ENCODE measurements at regions not wholly inside any gene's neighbourhood (a gene's known extent, or its start where the extent isn't known, plus 50 kb on each side); places are given as distances from the start of the nearest gene placed in this dataset.

GRCh38 chr12:115667116-115667515 lies 610.4 kb downstream of the MED13L start:
- H3K36me3 ChIP-seq, result no peaks in the 10 kb centered on the region
- TF ChIP-seq POLR2A (IDR thresholded peaks at IDR 0.05), result no peak
- H3K9me3 ChIP-seq, result no peaks in the 10 kb centered on the region
- DNase-seq (ENCODE audit: low spot score in 2 of 2), result no peak
- H3K27me3 ChIP-seq, result no peaks in the 10 kb centered on the region
- intact Hi-C loops (cut with DNase I; ENCODE audit: low total_unique reads), result no loop called here
- H3K4me1 ChIP-seq, result no peaks in the 10 kb centered on the region
- no peak overlapping the region for H3K27ac ChIP-seq
- H3K4me3 ChIP-seq, result no peak overlapping the region

GRCh38 chr12:115666168-115666567 lies 611.3 kb downstream of the MED13L start:
- Histone ChIP-seq H3K27ac (no peak overlapping the region), H3K9me3 (no peaks in the 10 kb centered on the region), H3K4me1 (no peaks in the 10 kb centered on the region), H3K36me3 (no peaks in the 10 kb centered on the region), H3K4me3 (no peak overlapping the region), H3K27me3 (no peaks in the 10 kb centered on the region)
- no peak for DNase-seq (ENCODE audit: low spot score in 2 of 2)
- intact Hi-C loops (cut with DNase I; ENCODE audit: low total_unique reads), result no loop called here
- TF ChIP-seq POLR2A (IDR thresholded peaks at IDR 0.05) (no peak), POLR2AphosphoS5 (IDR thresholded peaks at IDR 0.05) (no peak)

DNA sequence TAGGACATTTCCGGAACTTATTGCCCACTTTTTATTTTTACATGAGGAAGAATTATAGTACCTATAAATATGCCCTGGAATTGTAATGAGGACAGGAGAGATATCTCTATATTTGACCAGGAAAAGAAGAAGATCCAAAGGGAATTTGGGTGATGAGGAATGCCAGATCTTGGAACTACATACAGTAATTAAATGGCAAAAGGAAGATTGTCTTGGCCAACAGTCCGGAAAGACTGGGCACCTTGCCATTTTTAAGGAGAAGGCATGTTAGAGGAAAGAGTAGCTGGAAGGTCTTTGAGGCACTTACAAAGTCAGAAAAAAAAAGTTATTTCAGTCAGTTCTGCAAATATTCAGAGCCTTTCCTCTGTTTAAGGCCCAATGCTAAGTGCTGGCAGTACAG lies 616.4 kb downstream of the MED13L start:
- Histone ChIP-seq H3K4me3 (no peak overlapping the region), H3K36me3 (no peaks in the 10 kb centered on the region), H3K27me3 (no peaks in the 10 kb centered on the region), H3K4me1 (no peaks in the 10 kb centered on the region), H3K27ac (no peak overlapping the region), H3K9me3 (no peaks in the 10 kb centered on the region)
- peak in 1 of 2 donors; percentile 38 for DNase-seq (ENCODE audit: low spot score in 2 of 2)
- intact Hi-C loops (cut with DNase I; ENCODE audit: low total_unique reads), result no loop called here
- TF ChIP-seq POLR2A (IDR thresholded peaks at IDR 0.05) (no peak), POLR2AphosphoS5 (IDR thresholded peaks at IDR 0.05) (no peak)
- TF ChIP-seq, protein P1, sequence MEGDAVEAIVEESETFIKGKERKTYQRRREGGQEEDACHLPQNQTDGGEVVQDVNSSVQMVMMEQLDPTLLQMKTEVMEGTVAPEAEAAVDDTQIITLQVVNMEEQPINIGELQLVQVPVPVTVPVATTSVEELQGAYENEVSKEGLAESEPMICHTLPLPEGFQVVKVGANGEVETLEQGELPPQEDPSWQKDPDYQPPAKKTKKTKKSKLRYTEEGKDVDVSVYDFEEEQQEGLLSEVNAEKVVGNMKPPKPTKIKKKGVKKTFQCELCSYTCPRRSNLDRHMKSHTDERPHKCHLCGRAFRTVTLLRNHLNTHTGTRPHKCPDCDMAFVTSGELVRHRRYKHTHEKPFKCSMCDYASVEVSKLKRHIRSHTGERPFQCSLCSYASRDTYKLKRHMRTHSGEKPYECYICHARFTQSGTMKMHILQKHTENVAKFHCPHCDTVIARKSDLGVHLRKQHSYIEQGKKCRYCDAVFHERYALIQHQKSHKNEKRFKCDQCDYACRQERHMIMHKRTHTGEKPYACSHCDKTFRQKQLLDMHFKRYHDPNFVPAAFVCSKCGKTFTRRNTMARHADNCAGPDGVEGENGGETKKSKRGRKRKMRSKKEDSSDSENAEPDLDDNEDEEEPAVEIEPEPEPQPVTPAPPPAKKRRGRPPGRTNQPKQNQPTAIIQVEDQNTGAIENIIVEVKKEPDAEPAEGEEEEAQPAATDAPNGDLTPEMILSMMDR (IDR thresholded peaks at IDR 0.05), result no peak

GRCh38 chr12:115660211-115660805 lies 617.2 kb downstream of the MED13L start:
- H3K36me3 ChIP-seq, result no peaks in the 10 kb centered on the region
- no peaks in the 10 kb centered on the region for H3K27me3 ChIP-seq
- DNase-seq (ENCODE audit: low spot score in 2 of 2), result no peak
- intact Hi-C loops (cut with DNase I; ENCODE audit: low total_unique reads), result no loop called here
- peak overlapping the region in 1 of 2 donors; percentile 12 for H3K27ac ChIP-seq
- TF ChIP-seq, protein P1 (IDR thresholded peaks at IDR 0.05), result no peak
- TF ChIP-seq POLR2A (IDR thresholded peaks at IDR 0.05) (no peak), POLR2AphosphoS5 (IDR thresholded peaks at IDR 0.05) (no peak)
- H3K4me1 ChIP-seq, result no peaks in the 10 kb centered on the region
- no peaks in the 10 kb centered on the region for H3K9me3 ChIP-seq
- no peak overlapping the region for H3K4me3 ChIP-seq

GRCh38 chr12:115659422-115659821 lies 618.1 kb downstream of the MED13L start:
- Histone ChIP-seq H3K27me3 (no peaks in the 10 kb centered on the region), H3K9me3 (no peaks in the 10 kb centered on the region), H3K36me3 (no peaks in the 10 kb centered on the region), H3K4me1 (no peaks in the 10 kb centered on the region), H3K4me3 (no peak overlapping the region), H3K27ac (no peak overlapping the region)
- intact Hi-C loops (cut with DNase I; ENCODE audit: low total_unique reads), result no loop called here
- DNase-seq (ENCODE audit: low spot score in 2 of 2), result no peak
- TF ChIP-seq POLR2A (IDR thresholded peaks at IDR 0.05), result no peak
- TF ChIP-seq POLR2AphosphoS5 (IDR thresholded peaks at IDR 0.05), result no peak

GRCh38 chr12:115657081-115658013 lies 620.1 kb downstream of the MED13L start:
- no peaks in the 10 kb centered on the region for H3K9me3 ChIP-seq
- intact Hi-C loops (cut with DNase I; ENCODE audit: low total_unique reads), result no loop called here
- no peak overlapping the region for H3K27ac ChIP-seq
- H3K27me3 ChIP-seq, result no peaks in the 10 kb centered on the region
- H3K36me3 ChIP-seq, result no peaks in the 10 kb centered on the region
- TF ChIP-seq POLR2AphosphoS5 (IDR thresholded peaks at IDR 0.05), result no peak
- TF ChIP-seq POLR2A (IDR thresholded peaks at IDR 0.05), result no peak
- TF ChIP-seq, protein P1 (IDR thresholded peaks at IDR 0.05), result no peak
- H3K4me3 ChIP-seq, result no peak overlapping the region
- H3K4me1 ChIP-seq, result no peaks in the 10 kb centered on the region
- no peak for DNase-seq (ENCODE audit: low spot score in 2 of 2)
